ENCODE measurements at regions not wholly inside any gene's neighbourhood (a gene's known extent, or its start where the extent isn't known, plus 50 kb on each side); places are given as distances from the start of the nearest gene placed in this dataset.

GRCh38 chr1:4523551-4523950 lies 130.9 kb upstream of the AJAP1 start:
- CTCF ChIA-PET, result no interaction called here
- POLR2A ChIA-PET, result no interaction called here

- POLR2A ChIA-PET, result no interaction called here
- CTCF ChIA-PET, result no interaction called here
Observed at GRCh38 chr1:4526747-4527146, 127.7 kb upstream of the AJAP1 start.

GRCh38 chr1:4527819-4528218 lies 126.6 kb upstream of the AJAP1 start:
- POLR2A ChIA-PET, result no interaction called here
- CTCF ChIA-PET, result no interaction called here

GRCh38 chr1:4528590-4528989 lies 125.8 kb upstream of the AJAP1 start:
- ChIA-PET POLR2A (no interaction called here), CTCF (no interaction called here)

- ChIA-PET POLR2A (no interaction called here), CTCF (no interaction called here)
Observed at GRCh38 chr1:4529446-4530165, 124.8 kb upstream of the AJAP1 start.

- POLR2A ChIA-PET, result no interaction called here
- CTCF ChIA-PET, result no interaction called here
Observed at GRCh38 chr1:4530166-4530785, 124.1 kb upstream of the AJAP1 start.

GRCh38 chr1:4531842-4532241 lies 122.6 kb upstream of the AJAP1 start:
- POLR2A ChIA-PET, result no interaction called here
- CTCF ChIA-PET, result interaction anchor here (0.5 kb wide), 1 partner anchor 179 kb away, joined by 3 read pairs; no protein-coding TSS in a partner anchor

GRCh38 chr1:4532656-4533055 lies 121.8 kb upstream of the AJAP1 start:
- POLR2A ChIA-PET, result no interaction called here
- CTCF ChIA-PET, result no interaction called here

- POLR2A ChIA-PET, result no interaction called here
- CTCF ChIA-PET, result interaction anchor here (0.6 kb wide), 1 partner anchor 187 kb away, joined by 3 read pairs; no protein-coding TSS in a partner anchor
Observed at GRCh38 chr1:4546911-4547310, 107.5 kb upstream of the AJAP1 start.

- POLR2A ChIA-PET, result no interaction called here
Observed at GRCh38 chr1:4549930-4550329, 104.5 kb upstream of the AJAP1 start.

GRCh38 chr1:4550941-4551340 lies 103.5 kb upstream of the AJAP1 start:
- CTCF ChIA-PET, result no interaction called here
- POLR2A ChIA-PET, result no interaction called here

More at GRCh38 chr1:4549930-4550329, 104.5 kb upstream of the AJAP1 start:
- CTCF ChIA-PET, result no interaction called here

GRCh38 chr1:4551706-4552105 lies 102.7 kb upstream of the AJAP1 start:
- POLR2A ChIA-PET, result no interaction called here
- CTCF ChIA-PET, result no interaction called here

- CTCF ChIA-PET, result no interaction called here
- POLR2A ChIA-PET, result no interaction called here
Observed at GRCh38 chr1:4553761-4554160, 100.6 kb upstream of the AJAP1 start.

GRCh38 chr1:4554271-4554865 lies 100.0 kb upstream of the AJAP1 start:
- CTCF ChIA-PET, result no interaction called here
- POLR2A ChIA-PET, result no interaction called here

- POLR2A ChIA-PET, result no interaction called here
- CTCF ChIA-PET, result no interaction called here
Observed at GRCh38 chr1:4557949-4558348, 96.5 kb upstream of the AJAP1 start.

- ChIA-PET POLR2A (no interaction called here), CTCF (no interaction called here)
Observed at GRCh38 chr1:4561205-4561604, 93.2 kb upstream of the AJAP1 start.

GRCh38 chr1:4562321-4562720 lies 92.1 kb upstream of the AJAP1 start:
- ChIA-PET POLR2A (no interaction called here), CTCF (no interaction called here)

- ChIA-PET POLR2A (no interaction called here), CTCF (no interaction called here)
Observed at GRCh38 chr1:4563586-4563985, 90.8 kb upstream of the AJAP1 start.

GRCh38 chr1:4564051-4564450 lies 90.4 kb upstream of the AJAP1 start:
- ChIA-PET CTCF (no interaction called here), POLR2A (no interaction called here)

- ChIA-PET CTCF (no interaction called here), POLR2A (no interaction called here)
Observed at GRCh38 chr1:4565166-4565565, 89.2 kb upstream of the AJAP1 start.

GRCh38 chr1:4565801-4566449 lies 88.5 kb upstream of the AJAP1 start:
- ChIA-PET CTCF (no interaction called here), POLR2A (no interaction called here)
